Inflammatory macrophage treated with lipopolysaccharide for 1 hour (primary cell): ENCODE measurements at regions not wholly inside any gene's neighbourhood (a gene's known extent, or its start where the extent isn't known, plus 50 kb on each side); places are given as distances from the start of the nearest gene placed in this dataset.
"Not testable (repeated sequence)": the region's sequence is repeated elsewhere in the genome, so short reads cannot be mapped to it uniquely, and the experiment has no call there.

Experiments used
- DNase-seq, 2 donors: peaks; one replicate each; pipeline ENCODE4 v3.0.0-alpha.2; 2020 to 2022

- no peak for DNase-seq
These were observed 177.1 kb downstream of the RNF144A start for GRCh38 chr2:7094231-7094741.

GRCh38 chr2:7096726-7097352 lies 179.6 kb downstream of the RNF144A start:
- no peak for DNase-seq

DNA sequence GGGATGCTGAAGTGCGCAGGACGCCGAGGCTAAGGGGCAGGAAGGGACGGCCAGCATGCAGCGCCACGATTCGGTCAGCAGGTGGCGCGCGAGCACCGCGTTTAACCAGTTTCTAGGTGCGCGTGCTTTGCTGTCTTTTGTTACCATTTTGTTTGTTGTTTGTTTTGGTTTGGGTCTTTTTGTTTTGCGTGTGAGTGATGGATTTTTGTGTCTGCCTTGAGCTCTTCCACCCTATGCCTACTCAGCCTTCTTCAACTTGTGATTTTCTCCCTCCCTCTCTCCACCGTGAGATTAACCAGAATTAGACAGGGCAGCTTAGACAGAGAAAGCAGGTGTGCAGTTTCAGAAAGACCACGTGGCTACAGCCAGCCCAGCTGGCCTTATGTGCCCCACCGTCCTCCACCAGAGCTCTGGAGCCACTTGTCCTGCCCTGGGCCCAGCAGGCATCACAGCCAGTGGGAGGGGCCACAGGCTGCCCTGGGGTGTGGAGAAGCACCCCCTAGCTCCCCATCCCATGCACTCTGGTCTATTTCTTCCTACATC lies 180.2 kb downstream of the RNF144A start:
- peak; percentile 44 to 87 for DNase-seq

- no peak for DNase-seq
These were observed 181.6 kb downstream of the RNF144A start for GRCh38 chr2:7098816-7099215.

GRCh38 chr2:7099687-7100086 lies 182.5 kb downstream of the RNF144A start:
- DNase-seq = not testable (repeated sequence)

DNA sequence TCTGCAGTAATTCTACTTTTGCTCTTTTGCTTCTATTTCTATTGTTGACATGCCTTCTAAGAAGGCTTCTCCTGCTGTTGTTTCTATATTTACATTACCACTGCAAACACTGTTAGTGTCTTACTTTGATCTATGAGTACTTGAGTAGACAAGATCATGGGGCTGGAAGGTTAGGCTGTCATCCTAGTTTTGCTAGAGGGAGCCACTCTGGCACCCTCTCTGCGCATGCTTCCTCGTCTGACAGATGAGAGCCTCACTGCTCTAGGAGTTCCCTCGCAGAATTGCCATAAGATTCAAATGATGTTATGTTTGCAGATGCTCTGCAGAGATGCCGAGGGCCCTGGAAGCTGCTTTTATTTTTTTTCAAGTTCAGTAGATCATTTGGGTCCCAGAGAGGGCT lies 185.6 kb downstream of the RNF144A start:
- DNase-seq = no peak

DNA sequence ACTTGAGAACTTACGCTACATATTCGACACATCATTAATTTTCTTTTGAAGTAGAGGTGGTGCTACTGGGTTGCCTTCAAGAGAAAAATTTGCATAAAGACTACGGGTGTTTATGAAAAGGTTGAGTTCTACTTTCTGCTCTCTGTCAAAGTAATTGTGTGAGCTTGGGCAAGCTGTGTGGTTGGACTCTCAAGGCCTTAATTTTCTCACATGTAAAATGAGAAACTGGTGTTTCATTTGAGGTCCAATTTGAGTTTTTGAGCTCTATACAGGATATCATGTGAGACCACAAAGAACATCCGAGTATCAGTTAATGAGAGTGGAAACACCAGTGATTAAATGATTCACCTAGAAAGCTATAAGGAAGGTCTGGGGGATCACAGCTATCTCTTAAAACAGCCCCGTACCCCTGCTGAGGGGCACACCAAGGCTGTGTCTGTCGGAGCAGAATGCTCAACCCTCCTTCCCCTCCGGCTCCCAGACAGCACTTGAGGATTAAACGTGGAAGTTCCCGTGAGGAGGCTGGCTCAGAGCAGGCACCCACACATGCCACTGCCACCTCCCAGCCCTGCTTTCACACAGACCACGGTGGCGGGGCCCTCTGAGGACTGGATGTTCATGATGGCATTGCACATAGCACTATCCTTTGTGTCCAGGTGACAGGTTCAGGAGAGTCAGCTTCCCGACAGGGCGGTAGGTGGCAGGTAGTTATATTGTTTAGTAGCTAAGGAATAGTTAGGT lies 191.8 kb downstream of the RNF144A start:
- no peak for DNase-seq

GRCh38 chr2:7109533-7109885 lies 192.3 kb downstream of the RNF144A start:
- DNase-seq = no peak

DNA sequence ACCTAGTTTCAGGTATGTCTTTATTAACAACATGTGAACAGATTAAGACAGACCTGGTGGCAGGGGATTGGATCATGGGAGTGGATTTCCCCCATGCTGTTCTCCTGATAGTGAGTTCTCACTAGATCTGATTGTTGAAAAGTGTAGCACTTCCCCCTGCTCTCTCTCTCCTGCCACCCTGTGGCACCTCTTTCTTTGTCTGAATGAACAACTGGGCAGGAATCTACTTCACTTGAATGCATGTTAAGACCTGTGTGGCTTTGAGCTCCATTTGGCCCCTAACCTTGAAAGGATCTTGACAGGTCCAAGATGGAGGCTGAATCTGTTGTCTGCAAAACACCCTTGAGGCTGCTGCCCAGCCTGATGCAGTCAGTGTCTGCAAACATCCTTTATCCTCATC lies 194.4 kb downstream of the RNF144A start:
- no peak for DNase-seq

- no peak for DNase-seq
These were observed 198.2 kb downstream of the RNF144A start for GRCh38 chr2:7115364-7115763.

- no peak for DNase-seq
These were observed 198.7 kb downstream of the RNF144A start for GRCh38 chr2:7115906-7116305.

DNA sequence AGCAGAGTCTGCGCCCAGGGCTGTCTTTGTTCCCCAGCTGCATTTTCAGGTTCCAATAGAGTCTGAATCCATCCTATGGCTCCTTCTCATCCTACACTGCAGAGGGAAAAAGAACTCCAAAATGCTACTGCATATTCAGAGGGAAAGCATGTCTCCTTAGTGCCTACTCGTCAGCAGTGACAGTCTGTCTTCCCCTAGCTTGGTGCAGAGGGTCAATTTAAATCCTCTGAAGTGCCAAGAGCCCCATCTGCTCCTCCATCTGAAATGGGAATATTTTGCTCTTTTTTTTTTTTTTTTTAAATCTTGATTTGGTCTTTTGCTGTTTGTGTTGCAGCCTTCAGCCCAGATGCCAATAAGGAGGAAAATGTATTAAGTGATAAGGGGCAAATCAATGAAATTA lies 199.3 kb downstream of the RNF144A start:
- DNase-seq = no peak

- DNase-seq = no peak
These were observed 199.9 kb downstream of the RNF144A start for GRCh38 chr2:7117076-7117475.

DNA sequence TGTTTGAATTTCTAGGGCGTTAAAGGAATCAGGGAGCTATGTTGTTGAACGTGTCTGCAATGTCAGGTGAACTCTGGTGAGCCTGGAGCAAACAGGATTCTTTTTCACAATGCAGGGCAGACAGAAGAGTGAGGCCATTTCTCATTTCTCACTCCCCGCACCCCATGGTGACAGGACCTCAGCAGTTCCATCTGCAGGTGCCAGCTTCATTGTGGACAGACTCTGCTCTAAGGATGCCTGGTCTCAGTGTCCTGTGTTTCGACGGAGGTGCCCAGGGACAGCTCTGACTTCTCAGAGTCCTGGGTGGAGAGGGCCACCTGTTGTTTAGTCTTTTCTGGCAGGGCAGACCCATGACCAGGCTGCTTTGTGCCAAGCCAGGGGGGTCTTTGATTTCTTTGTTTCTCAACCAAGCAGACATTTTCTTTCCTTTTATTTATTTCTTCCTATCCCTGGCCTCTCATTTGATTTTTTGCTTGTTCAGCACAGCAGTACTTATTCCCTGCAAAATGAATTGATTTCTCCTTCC lies 201.5 kb downstream of the RNF144A start:
- DNase-seq = no peak

DNA sequence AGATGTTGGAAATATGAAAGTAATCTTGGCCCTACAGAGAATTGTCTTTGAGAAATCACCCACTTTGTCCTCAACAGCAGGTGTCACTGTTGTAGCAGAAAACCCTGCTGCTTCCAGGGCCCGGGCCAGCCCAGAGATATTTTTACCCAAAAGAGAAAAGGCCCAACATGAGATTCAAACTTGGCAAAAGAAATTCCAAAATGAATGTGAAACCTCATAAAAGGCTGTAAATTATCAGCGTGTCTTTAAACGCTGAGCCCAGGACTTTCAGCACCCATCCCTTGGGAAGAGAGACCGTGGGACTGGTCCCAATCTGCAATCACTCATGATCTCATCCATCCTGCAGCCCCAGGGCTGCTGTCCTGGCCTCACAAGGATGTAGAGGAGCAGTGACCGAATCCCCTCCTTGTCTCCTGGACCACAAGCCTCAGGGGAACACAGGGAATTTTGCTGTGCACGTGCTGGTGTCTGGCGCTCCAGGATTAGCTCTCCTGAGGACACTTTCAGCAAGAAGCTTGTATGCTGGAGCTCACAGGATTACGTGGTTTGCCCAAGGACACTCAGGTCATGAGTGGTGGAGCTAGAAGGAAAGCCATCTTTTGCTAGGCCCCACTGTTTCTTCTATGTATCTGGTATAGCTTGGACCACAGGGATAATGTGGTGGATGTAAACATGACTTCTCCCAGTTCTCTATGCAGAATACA lies 202.1 kb downstream of the RNF144A start:
- peak; percentile 13 to 25 for DNase-seq

GRCh38 chr2:7121851-7122250 lies 204.6 kb downstream of the RNF144A start:
- DNase-seq = no peak

GRCh38 chr2:7127156-7127555 lies 209.9 kb downstream of the RNF144A start:
- DNase-seq = no peak

DNA sequence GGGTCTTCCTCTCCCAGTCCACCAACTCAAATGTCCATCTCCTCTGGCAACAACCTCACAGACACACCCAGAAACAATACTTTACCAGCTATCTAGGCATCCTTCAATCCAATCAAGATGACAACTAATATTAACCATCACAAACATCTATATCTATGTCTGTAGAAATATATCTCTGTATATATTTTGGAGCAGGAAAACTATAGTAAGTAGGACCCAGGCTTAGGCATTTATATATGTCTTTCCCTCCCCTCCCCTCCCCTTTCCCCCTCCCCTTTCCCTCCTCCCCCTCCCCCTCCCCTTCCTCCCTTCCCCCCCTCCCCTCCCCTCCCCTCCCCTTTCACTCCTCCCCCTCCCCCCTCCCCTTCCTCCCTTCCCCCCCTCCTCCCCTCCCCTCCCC lies 210.5 kb downstream of the RNF144A start:
- DNase-seq = no peak

GRCh38 chr2:7131261-7131660 lies 214.0 kb downstream of the RNF144A start:
- DNase-seq = no peak

GRCh38 chr2:7132753-7133152 lies 215.5 kb downstream of the RNF144A start:
- no peak for DNase-seq

- no peak for DNase-seq
These were observed 216.3 kb downstream of the RNF144A start for GRCh38 chr2:7133521-7133920.

DNA sequence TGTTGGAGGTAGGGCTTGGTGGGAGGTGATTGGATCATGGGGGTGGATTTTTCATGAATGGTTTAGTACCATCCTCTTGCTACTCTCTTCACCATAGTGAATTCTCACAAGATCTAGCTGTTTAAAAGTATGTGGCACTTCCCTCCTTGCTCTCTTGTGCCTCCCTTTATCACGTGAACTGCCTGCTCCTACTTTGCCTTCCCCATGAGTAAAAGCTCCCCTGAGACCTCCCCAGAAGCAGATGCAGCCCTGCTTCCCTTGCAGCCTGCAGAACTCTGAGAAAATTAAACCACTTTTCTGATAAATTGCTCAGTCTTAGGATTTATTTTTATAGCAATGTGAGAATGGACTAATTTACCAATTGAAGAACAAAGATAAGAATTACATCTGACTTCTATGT lies 223.1 kb downstream of the RNF144A start:
- no peak for DNase-seq

DNA sequence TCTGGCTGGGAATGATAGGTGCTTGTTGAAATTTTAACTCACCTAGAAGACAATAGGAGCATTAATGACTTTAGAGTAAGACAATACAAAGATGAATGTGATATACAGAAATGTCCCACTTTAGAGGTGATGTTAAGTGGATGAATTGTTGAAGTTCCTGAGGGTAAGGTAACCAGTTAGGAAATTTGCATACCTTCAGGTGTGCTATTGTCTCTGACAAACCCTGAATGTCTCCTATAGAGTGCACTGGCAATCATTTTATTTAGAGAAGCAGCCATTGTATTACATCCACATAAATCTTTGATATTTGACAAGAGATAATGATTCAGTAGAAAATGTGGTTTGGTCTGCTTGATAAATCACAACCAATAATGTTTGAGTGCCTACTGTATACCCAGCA lies 228.5 kb downstream of the RNF144A start:
- no peak for DNase-seq

- DNase-seq = no peak
These were observed 228.9 kb downstream of the RNF144A start for GRCh38 chr2:7146151-7146550.
